Lower leg skin (tissue), 4 donors: ENCODE measurements at regions not wholly inside any gene's neighbourhood (a gene's known extent, or its start where the extent isn't known, plus 50 kb on each side); places are given as distances from the start of the nearest gene placed in this dataset.
"Not testable (repeated sequence)": the region's sequence is repeated elsewhere in the genome, so short reads cannot be mapped to it uniquely, and the experiment has no call there.

Experiments used
- DNase-seq, 2 donors: peaks; one replicate each; pipeline ENCODE4 v3.0.0-alpha.2; 2019; ENCODE audit warnings: low spot score in 2 of 2
- H3K4me3 ChIP-seq: fragments of 200-600 bp; sonication (generic); 2 replicates; pipeline ENCODE4 v1.5.1; 2017; ENCODE audit warnings: mild to moderate bottlenecking, low read depth; ENCODE audit not compliant: poor library complexity, severe bottlenecking
- POLR2A ChIP-seq, 2 donors: fragments of 450-650 bp; IDR thresholded peaks; one replicate each; pipeline ENCODE4 v1.6.1; 2016 to 2017; ENCODE audit warnings: antibody characterized with exemption in 2 of 2, mild to moderate bottlenecking in 1 of 2, moderate library complexity in 1 of 2
- WGBS, 2 donors: methylation state at CpG; one replicate each; pipeline ENCODE4 v1.1.5; 2018; 5-methylcytosine and 5-hydroxymethylcytosine counted together
- intact Hi-C: fragments of 100-400 bp; cut with DNase I; formaldehyde crosslinking; loops from one replicate; pipeline ENCODE4 v1.15.0; 2023; ENCODE audit warnings: low total_unique reads
- TF ChIP-seq, protein P1 (sequence below), 3 donors: fragments of 450-650 bp; IDR thresholded peaks; one replicate each; pipeline ENCODE4 v1.5.1; 2016; ENCODE audit warnings: antibody characterized with exemption in 3 of 3, mild to moderate bottlenecking in 3 of 3, moderate library complexity in 2 of 3

DNA sequence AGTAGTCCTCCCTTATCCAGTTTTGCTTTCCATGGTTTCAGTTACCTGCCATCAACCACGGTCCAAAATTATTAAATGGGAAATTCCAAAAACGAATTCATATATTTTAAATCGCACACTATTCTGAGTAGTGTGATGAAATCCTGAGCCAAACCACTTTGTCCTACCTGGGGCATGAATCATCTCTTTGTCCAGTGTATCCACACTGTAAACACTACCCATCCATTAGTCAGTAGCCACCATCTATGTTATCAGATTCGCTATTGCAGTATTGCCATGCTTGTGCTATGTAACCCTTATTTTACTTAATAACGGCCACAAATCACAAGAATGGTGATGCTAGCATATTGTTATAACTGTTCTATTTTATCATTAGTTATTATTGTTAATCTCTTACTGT is 704.6 kb downstream of the SMARCA1 start:
- 70 to 92% methylated on average over 5 of the region's 5 CpGs for WGBS, 2 donors
- intact Hi-C loops: no loop called here
- no peak for DNase-seq
- no peak overlapping the region for H3K4me3 ChIP-seq
- no peak for TF ChIP-seq POLR2A (IDR thresholded peaks at IDR 0.05)
- TF ChIP-seq, protein P1, sequence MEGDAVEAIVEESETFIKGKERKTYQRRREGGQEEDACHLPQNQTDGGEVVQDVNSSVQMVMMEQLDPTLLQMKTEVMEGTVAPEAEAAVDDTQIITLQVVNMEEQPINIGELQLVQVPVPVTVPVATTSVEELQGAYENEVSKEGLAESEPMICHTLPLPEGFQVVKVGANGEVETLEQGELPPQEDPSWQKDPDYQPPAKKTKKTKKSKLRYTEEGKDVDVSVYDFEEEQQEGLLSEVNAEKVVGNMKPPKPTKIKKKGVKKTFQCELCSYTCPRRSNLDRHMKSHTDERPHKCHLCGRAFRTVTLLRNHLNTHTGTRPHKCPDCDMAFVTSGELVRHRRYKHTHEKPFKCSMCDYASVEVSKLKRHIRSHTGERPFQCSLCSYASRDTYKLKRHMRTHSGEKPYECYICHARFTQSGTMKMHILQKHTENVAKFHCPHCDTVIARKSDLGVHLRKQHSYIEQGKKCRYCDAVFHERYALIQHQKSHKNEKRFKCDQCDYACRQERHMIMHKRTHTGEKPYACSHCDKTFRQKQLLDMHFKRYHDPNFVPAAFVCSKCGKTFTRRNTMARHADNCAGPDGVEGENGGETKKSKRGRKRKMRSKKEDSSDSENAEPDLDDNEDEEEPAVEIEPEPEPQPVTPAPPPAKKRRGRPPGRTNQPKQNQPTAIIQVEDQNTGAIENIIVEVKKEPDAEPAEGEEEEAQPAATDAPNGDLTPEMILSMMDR (IDR thresholded peaks at IDR 0.05): no peak

DNA sequence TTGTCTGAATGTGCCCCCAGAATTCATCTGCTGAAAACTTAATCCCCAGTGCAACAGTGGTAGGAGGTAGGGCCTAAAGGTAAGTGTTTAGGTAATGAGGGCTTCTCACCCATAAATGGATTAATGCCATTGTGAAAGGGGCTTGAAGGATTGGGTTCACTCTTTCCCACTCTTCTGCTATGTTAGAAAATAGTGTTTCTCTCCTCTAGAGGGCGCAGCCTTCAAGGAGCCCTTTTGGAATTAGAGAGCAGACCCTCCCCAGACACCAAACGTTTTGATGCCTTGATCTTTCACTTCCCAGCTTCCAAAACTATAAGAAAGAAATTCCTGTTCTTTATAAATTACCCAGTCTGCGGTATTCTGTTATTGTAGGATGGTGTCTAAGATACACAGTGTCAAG is 706.4 kb downstream of the SMARCA1 start:
- intact Hi-C loops: no loop called here
- no peak for DNase-seq
- 14 to 26% methylated on average over 3 of the region's 3 CpGs for WGBS, 2 donors
- H3K4me3 ChIP-seq: no peak overlapping the region
- no peak for TF ChIP-seq POLR2A (IDR thresholded peaks at IDR 0.05)
- TF ChIP-seq, protein P1 (IDR thresholded peaks at IDR 0.05): no peak

DNA sequence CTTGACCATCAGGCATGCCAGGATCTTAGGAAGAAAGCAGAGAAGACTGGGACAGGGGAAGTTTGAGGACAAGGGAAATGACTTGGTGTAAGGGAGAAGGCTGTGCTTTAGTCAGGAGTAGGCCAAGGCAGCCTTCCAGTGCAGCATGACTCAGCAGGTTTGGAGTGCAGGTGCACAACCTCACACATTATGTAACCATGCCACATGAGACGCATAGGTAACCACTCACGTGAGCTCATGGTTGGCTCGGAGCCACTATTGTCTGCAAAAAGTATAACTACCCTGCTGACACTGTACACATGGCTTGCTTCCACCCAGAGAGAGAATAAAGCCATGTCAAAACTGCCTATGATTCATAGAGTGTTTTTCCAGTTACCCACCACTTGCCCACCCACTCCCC is 715.9 kb downstream of the SMARCA1 start:
- intact Hi-C loops: no loop called here
- H3K4me3 ChIP-seq: no peak overlapping the region
- no peak for DNase-seq
- 50 to 89% methylated on average over 3 of the region's 3 CpGs for WGBS, 2 donors
- no peak for TF ChIP-seq POLR2A (IDR thresholded peaks at IDR 0.05)
- TF ChIP-seq, protein P1 (IDR thresholded peaks at IDR 0.05): no peak

DNA sequence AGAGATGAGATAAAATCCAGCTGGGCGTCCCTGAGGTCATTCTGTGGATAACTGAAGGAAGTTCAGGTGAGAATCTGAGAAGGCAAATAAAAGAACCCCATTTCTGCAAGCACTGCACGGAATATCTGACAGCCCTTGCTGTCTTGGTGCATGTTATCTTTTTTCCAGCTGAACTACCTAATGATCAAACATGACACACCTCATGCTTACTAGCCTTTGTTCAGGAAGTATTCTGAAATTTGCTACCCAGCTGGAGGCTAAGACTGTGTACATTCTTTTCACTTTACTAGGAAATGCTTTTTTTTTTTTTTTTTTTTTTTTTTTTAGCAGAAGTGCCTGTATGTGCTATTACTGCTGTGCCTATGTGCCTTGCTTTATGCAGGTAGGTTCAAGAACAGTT is 718.1 kb downstream of the SMARCA1 start:
- no peak for DNase-seq

DNA sequence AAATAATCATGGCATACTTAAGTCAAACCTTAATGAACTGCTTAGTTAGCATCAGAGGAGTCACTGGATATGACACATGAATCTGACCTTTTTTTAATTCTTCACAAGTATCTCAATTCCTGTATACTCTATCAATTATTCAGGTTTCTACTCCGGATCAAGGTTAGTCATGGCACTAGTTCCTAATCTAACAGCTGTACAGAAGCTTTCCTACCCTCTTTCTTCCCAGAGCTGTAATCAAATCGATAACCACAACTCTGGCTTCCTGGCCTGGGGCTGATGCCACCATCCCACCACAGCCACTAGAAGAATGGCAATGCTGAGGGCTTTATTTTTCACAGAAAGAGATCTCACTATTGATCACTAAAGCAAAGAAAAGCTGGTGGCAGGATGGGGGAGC is 718.5 kb downstream of the SMARCA1 start:
- WGBS, 2 donors: 69 to 92% methylated on average over 2 of the region's 2 CpGs
- no peak for DNase-seq
- H3K4me3 ChIP-seq: no peak overlapping the region
- intact Hi-C loops: no loop called here
- TF ChIP-seq, protein P1 (IDR thresholded peaks at IDR 0.05): no peak
- no peak for TF ChIP-seq POLR2A (IDR thresholded peaks at IDR 0.05)

More for the DNA sequence above, 718.1 kb downstream of the SMARCA1 start:
- no peak overlapping the region for H3K4me3 ChIP-seq
- WGBS, 2 donors: 67 to 75% methylated on average over 2 of the region's 2 CpGs
- intact Hi-C loops: no loop called here
- TF ChIP-seq, protein P1 (IDR thresholded peaks at IDR 0.05): no peak
- no peak for TF ChIP-seq POLR2A (IDR thresholded peaks at IDR 0.05)

DNA sequence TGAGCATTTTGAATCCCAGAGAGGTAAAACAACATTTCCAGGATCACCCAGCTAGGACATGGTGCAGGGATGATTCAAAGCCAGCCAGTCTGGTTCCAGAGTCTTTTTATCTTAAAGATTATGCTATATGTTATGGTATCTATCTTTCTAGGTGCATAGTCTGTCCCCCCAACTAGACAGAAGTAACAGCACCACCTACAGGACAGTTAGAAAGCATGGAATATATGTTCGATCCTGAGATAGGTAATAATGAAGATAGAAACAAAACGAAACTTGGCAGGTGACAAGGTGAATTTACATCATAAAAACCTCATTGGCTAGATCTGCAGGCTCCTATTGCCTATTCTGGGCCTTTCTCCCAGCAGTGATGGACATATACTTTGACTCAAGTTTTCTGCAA is 723.2 kb downstream of the SMARCA1 start:
- 35 to 39% methylated on average over 2 of the region's 2 CpGs for WGBS, 2 donors
- no peak for DNase-seq
- H3K4me3 ChIP-seq: no peak overlapping the region
- intact Hi-C loops: no loop called here
- TF ChIP-seq, protein P1 (IDR thresholded peaks at IDR 0.05): no peak
- TF ChIP-seq POLR2A (IDR thresholded peaks at IDR 0.05): no peak

DNA sequence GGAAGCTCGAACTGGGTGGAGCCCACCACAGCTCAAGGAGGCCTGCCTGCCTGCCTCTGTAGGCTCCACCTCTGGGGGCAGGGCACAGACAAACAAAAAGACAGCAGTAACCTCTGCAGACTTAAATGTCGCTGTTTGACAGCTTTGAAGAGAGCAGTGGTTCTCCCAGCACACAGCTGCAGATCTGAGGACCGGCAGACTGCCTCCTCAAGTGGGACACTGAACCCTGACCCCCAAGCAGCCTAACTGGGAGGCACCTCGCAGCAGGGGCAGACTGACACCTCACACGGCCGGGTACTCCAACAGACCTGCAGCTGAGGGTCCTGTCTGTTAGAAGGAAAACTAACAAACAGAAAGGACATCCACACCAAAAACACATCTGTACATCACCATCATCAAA is 730.9 kb upstream of the ACTRT1 start:
- H3K4me3 ChIP-seq, DNase-seq, intact Hi-C loops: not testable (repeated sequence)
- 70 to 76% methylated on average over 3 of the region's 6 CpGs for WGBS, 2 donors
